Motor neuron (in vitro differentiated cells): ENCODE measurements at regions not wholly inside any gene's neighbourhood (a gene's known extent, or its start where the extent isn't known, plus 50 kb on each side); places are given as distances from the start of the nearest gene placed in this dataset.

Experiments
- ATAC-seq, 8 experiments: fragments of 200-7000 bp; cut with Tn5 transposase; replicated peaks in 6 of 8; 2 replicates each; pipeline ENCODE4 v1.8.0; 2021; ENCODE audit warnings: mild to moderate bottlenecking in 8 of 8, moderate library complexity in 8 of 8
- H3K27ac ChIP-seq, 2 donors: fragments of 250-450 bp; sonication (Bioruptor Pico); 2 replicates each; pipeline ENCODE4 v1.9.0; 2021; ENCODE audit warnings: antibody characterized with exemption in 2 of 2, mild to moderate bottlenecking in 2 of 2, moderate library complexity in 1 of 2
- H3K4me1 ChIP-seq, 2 donors: fragments of 250-450 bp; sonication (Bioruptor Pico); replicated peaks in 1 of 2; 2 replicates each; pipeline ENCODE4 v1.6.1; 2021; ENCODE audit warnings: antibody characterized with exemption in 2 of 2, mild to moderate bottlenecking in 2 of 2, moderate library complexity in 1 of 2
- H3K4me3 ChIP-seq, 5 donors: fragments of 250-450 bp; sonication (Bioruptor Pico); 2 replicates each; pipeline ENCODE4 v1.9.0; 2021; ENCODE audit warnings: antibody characterized with exemption in 5 of 5, mild to moderate bottlenecking in 5 of 5, moderate library complexity in 4 of 5
- WGBS, 10 experiments: fragments of 450-650 bp; shearing (Covaris generic); methylation state at CpG; one replicate each; pipeline ENCODE4 v1.0.0; 2022; 5-methylcytosine and 5-hydroxymethylcytosine counted together
- in situ Hi-C, 9 experiments: fragments of 400-800 bp; cut with MboI; loops; one replicate each; pipeline ENCODE4 v1.15.0; 2021; ENCODE audit warnings: low sequenced_read_pairs in 9 of 9, low pct_unique_long_range_greater_than_20kb in 2 of 9; ENCODE audit not compliant: unreplicated experiment in 9 of 9

GRCh38 chr20:51335329-51335841 is 207.1 kb downstream of the NFATC2 start:
- peaks cover 0 to 12% of the 10 kb centered on the region in 2 donors for H3K4me1 ChIP-seq
- in situ Hi-C loops = no loop called here
- ATAC-seq = peak in 6 of 8 experiments; percentile 50 to 96 (median 68)
- H3K4me3 ChIP-seq = no peak overlapping the region
- no peak overlapping the region for H3K27ac ChIP-seq
- WGBS, 10 experiments = 14 to 88% (median 60%) methylated on average over 2 to 6 of the region's 8 CpGs; no CpG with 5 or more reads in 1 of the 10 experiments

GRCh38 chr20:51334609-51335008 is 207.9 kb downstream of the NFATC2 start:
- ATAC-seq = no peak
- H3K4me1 ChIP-seq = peaks cover 0 to 12% of the 10 kb centered on the region in 2 donors
- H3K4me3 ChIP-seq = no peak overlapping the region
- WGBS, 10 experiments = 53 to 100% (median 81%) methylated on average over 1 to 6 of the region's 9 CpGs; no CpG with 5 or more reads in 4 of the 10 experiments
- H3K27ac ChIP-seq = no peak overlapping the region
- in situ Hi-C loops = no loop called here

- no peak overlapping the region for H3K27ac ChIP-seq
- ATAC-seq = no peak
- WGBS, 10 experiments = 73 to 100% (median 86%) methylated on average over 1 to 8 of the region's 14 CpGs; no CpG with 5 or more reads in 5 of the 10 experiments
- no peak overlapping the region for H3K4me3 ChIP-seq
- H3K4me1 ChIP-seq = peaks cover 0 to 12% of the 10 kb centered on the region in 2 donors
- in situ Hi-C loops = no loop called here
These were observed 208.5 kb downstream of the NFATC2 start for GRCh38 chr20:51333971-51334370.

- ATAC-seq = no peak
- H3K4me1 ChIP-seq = peaks cover 0 to 12% of the 10 kb centered on the region in 2 donors
- in situ Hi-C loops = no loop called here
- WGBS, 10 experiments = 0 to 92% (median 80%) methylated on average over 1 to 3 of the region's 3 CpGs; no CpG with 5 or more reads in 3 of the 10 experiments
- no peak overlapping the region for H3K4me3 ChIP-seq
- H3K27ac ChIP-seq = no peak overlapping the region
These were observed 209.1 kb downstream of the NFATC2 start for GRCh38 chr20:51333446-51333845.

GRCh38 chr20:51331481-51331880 is 211.0 kb downstream of the NFATC2 start:
- in situ Hi-C loops = no loop called here
- 64 to 95% (median 91%) methylated on average over 2 to 8 of the region's 19 CpGs; no CpG with 5 or more reads in 6 of the 10 experiments for WGBS, 10 experiments
- Histone ChIP-seq H3K4me3 (no peak overlapping the region), H3K27ac (no peak overlapping the region), H3K4me1 (peaks cover 0 to 12% of the 10 kb centered on the region in 2 donors)
- no peak for ATAC-seq

GRCh38 chr20:51329845-51330244 is 212.7 kb downstream of the NFATC2 start:
- 80 to 100% (median 91%) methylated on average over 1 of the region's 1 CpG for WGBS, 10 experiments
- in situ Hi-C loops = no loop called here
- Histone ChIP-seq H3K27ac (no peak overlapping the region), H3K4me3 (no peak overlapping the region), H3K4me1 (peaks cover 0 to 4% of the 10 kb centered on the region in 2 donors)
- no peak for ATAC-seq

GRCh38 chr20:51327251-51327841 is 215.2 kb downstream of the NFATC2 start:
- Histone ChIP-seq H3K4me3 (no peak overlapping the region), H3K27ac (no peak overlapping the region), H3K4me1 (no peaks in the 10 kb centered on the region)
- in situ Hi-C loops = no loop called here
- WGBS, 10 experiments = 9 to 86% (median 78%) methylated on average over 2 to 12 of the region's 17 CpGs; no CpG with 5 or more reads in 1 of the 10 experiments
- peak in 3 of 8 experiments; percentile 59 to 95 (median 95) for ATAC-seq

- no peaks in the 10 kb centered on the region for H3K4me1 ChIP-seq
- ATAC-seq = peak in 4 of 8 experiments; percentile 16 to 68 (median 34)
These were observed 216.2 kb downstream of the NFATC2 start for GRCh38 chr20:51326201-51326819.

GRCh38 chr20:51322164-51322707 is 220.3 kb downstream of the NFATC2 start:
- no peak overlapping the region for H3K4me3 ChIP-seq
- 28 to 80% (median 59%) methylated on average over 1 to 5 of the region's 8 CpGs; no CpG with 5 or more reads in 3 of the 10 experiments for WGBS, 10 experiments
- no peak overlapping the region for H3K27ac ChIP-seq
- ATAC-seq = peak in 3 of 8 experiments; percentile 18 to 33 (median 32)
- peaks cover 9 to 18% of the 10 kb centered on the region in 2 donors for H3K4me1 ChIP-seq
- in situ Hi-C loops = loop anchor here in 3 of 9 experiments (25.0 kb wide), 1 partner anchor 335 kb away; no protein-coding TSS in a partner anchor

More at GRCh38 chr20:51326201-51326819, 216.2 kb downstream of the NFATC2 start:
- H3K27ac ChIP-seq = no peak overlapping the region
- 0 to 100% (median 42%) methylated on average over 1 to 2 of the region's 4 CpGs; no CpG with 5 or more reads in 2 of the 10 experiments for WGBS, 10 experiments
- H3K4me3 ChIP-seq = no peak overlapping the region
- in situ Hi-C loops = no loop called here

GRCh38 chr20:51321343-51322163 is 221.0 kb downstream of the NFATC2 start:
- peak in 1 of 8 experiments; percentile 6 for ATAC-seq
- peaks cover 9 to 18% of the 10 kb centered on the region in 2 donors for H3K4me1 ChIP-seq
- WGBS, 10 experiments = 6 to 93% (median 87%) methylated on average over 1 to 11 of the region's 17 CpGs; no CpG with 5 or more reads in 3 of the 10 experiments
- no peak overlapping the region for H3K4me3 ChIP-seq
- H3K27ac ChIP-seq = no peak overlapping the region
- in situ Hi-C loops = loop anchor here in 3 of 9 experiments (25.0 kb wide), 1 partner anchor 334 kb away; no protein-coding TSS in a partner anchor

GRCh38 chr20:51319522-51319921 is 223.0 kb downstream of the NFATC2 start:
- H3K4me3 ChIP-seq = no peak overlapping the region
- H3K4me1 ChIP-seq = peaks cover 9 to 18% of the 10 kb centered on the region in 2 donors
- peak overlapping the region in 1 of 2 donors; percentile 25 for H3K27ac ChIP-seq
- WGBS, 10 experiments = 26 to 100% (median 88%) methylated on average over 1 to 5 of the region's 5 CpGs; no CpG with 5 or more reads in 2 of the 10 experiments
- in situ Hi-C loops = loop anchor here in 4 of 9 experiments (10.0 to 25.0 kb wide), 2 partner anchors 332 to 335 kb away; no protein-coding TSS in a partner anchor
- ATAC-seq = no peak
